Smooth muscle cell (in vitro differentiated cells): ENCODE measurements at regions not wholly inside any gene's neighbourhood (a gene's known extent, or its start where the extent isn't known, plus 50 kb on each side); places are given as distances from the start of the nearest gene placed in this dataset.

Experiments
- DNase-seq: peaks from one replicate; lab custom pipeline; 2025; ENCODE audit not compliant: unreplicated experiment; lab: John Stamatoyannopoulos, UW
- H2AFZ ChIP-seq: fragments of 200-600 bp; sonication (generic); 2 replicates; pipeline ENCODE4 v1.6.0; 2016; ENCODE audit warnings: antibody characterized with exemption, low read depth, mild to moderate bottlenecking
- H3F3A ChIP-seq: fragments of 200-600 bp; sonication (generic); 2 replicates; pipeline ENCODE4 v1.6.0; 2017; ENCODE audit warnings: antibody characterized with exemption, low read depth
- H3K27ac ChIP-seq: fragments of 200-600 bp; sonication (generic); 2 replicates; pipeline ENCODE4 v1.5.1; 2016; ENCODE audit warnings: low read depth, mild to moderate bottlenecking
- H3K27me3 ChIP-seq: fragments of 200-600 bp; sonication (generic); 2 replicates; pipeline ENCODE4 v1.6.1; 2016; ENCODE audit warnings: low read depth, mild to moderate bottlenecking
- H3K36me3 ChIP-seq: fragments of 200-600 bp; sonication (generic); 2 replicates; pipeline ENCODE4 v1.5.1; 2016; ENCODE audit warnings: low read depth
- H3K4me1 ChIP-seq: fragments of 200-600 bp; sonication (generic); 2 replicates; pipeline ENCODE4 v1.5.1; 2016; ENCODE audit warnings: low read depth
- H3K4me2 ChIP-seq: fragments of 200-600 bp; sonication (generic); 2 replicates; pipeline ENCODE4 v1.6.0; 2016; ENCODE audit warnings: mild to moderate bottlenecking
- H3K4me3 ChIP-seq: fragments of 200-600 bp; sonication (generic); 2 replicates; pipeline ENCODE4 v1.5.1; 2016; ENCODE audit warnings: mild to moderate bottlenecking
- H3K79me2 ChIP-seq: fragments of 200-600 bp; sonication (generic); 2 replicates; pipeline ENCODE4 v1.6.0; 2016; ENCODE audit warnings: low read depth, mild to moderate bottlenecking
- H3K9ac ChIP-seq: fragments of 200-600 bp; sonication (generic); 2 replicates; pipeline ENCODE4 v1.6.0; 2016; ENCODE audit warnings: low read depth
- H3K9me3 ChIP-seq: fragments of 200-600 bp; sonication (generic); replicated peaks from 2 replicates; pipeline ENCODE4 v1.5.1; 2016; ENCODE audit warnings: low read depth
- H4K20me1 ChIP-seq: fragments of 200-600 bp; sonication (generic); 2 replicates; pipeline ENCODE4 v1.6.0; 2016; ENCODE audit warnings: low read depth
- CTCF ChIP-seq: fragments of 200-600 bp; sonication (generic); IDR thresholded peaks from 2 replicates; pipeline ENCODE4 v1.5.1; 2017; ENCODE audit warnings: borderline replicate concordance, mild to moderate bottlenecking, antibody characterized with exemption; ENCODE audit not compliant: insufficient read depth, poor library complexity, severe bottlenecking
- WGBS: methylation state at CpG from one replicate; pipeline ENCODE4 v1.1.7; 2016; ENCODE audit warnings: low lambda C conversion rate; 5-methylcytosine and 5-hydroxymethylcytosine counted together

GRCh38 chr4:57633212-57633859 lies 523.2 kb upstream of the IGFBP7 start:
- Histone ChIP-seq H3F3A (no peaks in the 10 kb centered on the region), H3K4me1 (no peaks in the 10 kb centered on the region), H3K9ac (no peak overlapping the region), H2AFZ (no peak overlapping the region), H3K27me3 (no peaks in the 10 kb centered on the region), H3K4me2 (no peak overlapping the region), H3K4me3 (no peak overlapping the region), H3K36me3 (no peaks in the 10 kb centered on the region), H4K20me1 (no peaks in the 10 kb centered on the region), H3K27ac (no peak overlapping the region), H3K79me2 (no peaks in the 10 kb centered on the region), H3K9me3 (no peaks in the 10 kb centered on the region)
- 88% methylated on average over 3 of the region's 3 CpGs for WGBS
- no peak for DNase-seq
- no peak for TF ChIP-seq CTCF

GRCh38 chr4:57632564-57632963 lies 522.4 kb upstream of the IGFBP7 start:
- no peaks in the 10 kb centered on the region for H3F3A ChIP-seq
- H2AFZ ChIP-seq, result no peak overlapping the region
- H3K4me1 ChIP-seq, result no peaks in the 10 kb centered on the region
- no peak for TF ChIP-seq CTCF
- no peak overlapping the region for H3K27ac ChIP-seq
- no peaks in the 10 kb centered on the region for H3K27me3 ChIP-seq
- no peaks in the 10 kb centered on the region for H3K9me3 ChIP-seq
- 90% methylated on average over 2 of the region's 2 CpGs for WGBS
- H3K36me3 ChIP-seq, result no peaks in the 10 kb centered on the region
- H3K79me2 ChIP-seq, result no peaks in the 10 kb centered on the region
- H4K20me1 ChIP-seq, result no peaks in the 10 kb centered on the region
- no peak overlapping the region for H3K4me3 ChIP-seq
- no peak overlapping the region for H3K9ac ChIP-seq
- H3K4me2 ChIP-seq, result no peak overlapping the region
- DNase-seq, result no peak

- no peaks in the 10 kb centered on the region for H3K27me3 ChIP-seq
- no peak overlapping the region for H3K27ac ChIP-seq
- WGBS, result 93% methylated on average over 4 of the region's 4 CpGs
- H3K4me3 ChIP-seq, result no peak overlapping the region
- no peak for DNase-seq
- H4K20me1 ChIP-seq, result no peaks in the 10 kb centered on the region
- no peaks in the 10 kb centered on the region for H3K36me3 ChIP-seq
- no peak overlapping the region for H2AFZ ChIP-seq
- no peak overlapping the region for H3K4me2 ChIP-seq
- H3F3A ChIP-seq, result no peaks in the 10 kb centered on the region
- TF ChIP-seq CTCF, result no peak
- no peak overlapping the region for H3K9ac ChIP-seq
- no peaks in the 10 kb centered on the region for H3K79me2 ChIP-seq
- no peaks in the 10 kb centered on the region for H3K9me3 ChIP-seq
- no peaks in the 10 kb centered on the region for H3K4me1 ChIP-seq
Observed at GRCh38 chr4:57631147-57631546, 521.0 kb upstream of the IGFBP7 start.

GRCh38 chr4:57628004-57628403 lies 517.8 kb upstream of the IGFBP7 start:
- no peaks in the 10 kb centered on the region for H3K79me2 ChIP-seq
- H3K36me3 ChIP-seq, result no peaks in the 10 kb centered on the region
- 90% methylated on average over 5 of the region's 5 CpGs for WGBS
- H3K9me3 ChIP-seq, result no peaks in the 10 kb centered on the region
- no peak for TF ChIP-seq CTCF
- H2AFZ ChIP-seq, result no peak overlapping the region
- H3F3A ChIP-seq, result no peaks in the 10 kb centered on the region
- H4K20me1 ChIP-seq, result no peaks in the 10 kb centered on the region
- no peaks in the 10 kb centered on the region for H3K4me1 ChIP-seq
- DNase-seq, result no peak
- no peaks in the 10 kb centered on the region for H3K27me3 ChIP-seq
- no peak overlapping the region for H3K27ac ChIP-seq
- no peak overlapping the region for H3K9ac ChIP-seq
- no peak overlapping the region for H3K4me3 ChIP-seq
- H3K4me2 ChIP-seq, result no peak overlapping the region
